HCT116 (cell line): ENCODE measurements at regions not wholly inside any gene's neighbourhood (a gene's known extent, or its start where the extent isn't known, plus 50 kb on each side); places are given as distances from the start of the nearest gene placed in this dataset.
"Not testable (repeated sequence)": the region's sequence is repeated elsewhere in the genome, so short reads cannot be mapped to it uniquely, and the experiment has no call there.

Source experiments
- ELF1 ChIP-seq: IDR thresholded peaks from 2 replicates; pipeline ENCODE4 v1.6.1; 2012; ENCODE audit warnings: low read depth, borderline replicate concordance
- JUND ChIP-seq: IDR thresholded peaks from 2 replicates; pipeline ENCODE4 v1.6.1; 2012
- POLR2A ChIP-seq: IDR thresholded peaks from 2 replicates; pipeline ENCODE4 v1.7.0; 2011; ENCODE audit warnings: borderline replicate concordance; ENCODE audit not compliant: insufficient read depth, insufficient read length; ENCODE audit errors: extremely low read depth
- POLR2AphosphoS5 ChIP-seq: IDR thresholded peaks from 2 replicates; pipeline ENCODE4 v1.6.1; 2011; ENCODE audit warnings: mild to moderate bottlenecking, low read depth, low read length, moderate library complexity
- SIN3A ChIP-seq: IDR thresholded peaks from 2 replicates; pipeline ENCODE4 v1.6.1; 2012; ENCODE audit warnings: low read depth
- SP1 ChIP-seq: IDR thresholded peaks from 2 replicates; pipeline ENCODE4 v1.6.1; 2012; ENCODE audit warnings: low read depth
- TF ChIP-seq, protein P1 (sequence below), 3 experiments: fragments of 200-600 bp in 1 of 3; sonication (generic) in 1 of 3; IDR thresholded peaks in 2 of 3; conservative IDR thresholded peaks in 1 of 3; 2 replicates each; pipeline ENCODE4 v1.5.1; 2012 to 2017; ENCODE audit warnings: low read depth in 2 of 3, low read length in 2 of 3, antibody characterized with exemption in 1 of 3, borderline replicate concordance in 1 of 3, control low read depth in 1 of 3, mild to moderate bottlenecking in 1 of 3, mixed read lengths in 1 of 3, mixed run types in 1 of 3, moderate library complexity in 1 of 3; ENCODE audit not compliant: insufficient read depth in 1 of 3

GRCh38 chr20:30405061-30405460 is 852.4 kb upstream of the DEFB115 start:
- TF ChIP-seq, protein P1, sequence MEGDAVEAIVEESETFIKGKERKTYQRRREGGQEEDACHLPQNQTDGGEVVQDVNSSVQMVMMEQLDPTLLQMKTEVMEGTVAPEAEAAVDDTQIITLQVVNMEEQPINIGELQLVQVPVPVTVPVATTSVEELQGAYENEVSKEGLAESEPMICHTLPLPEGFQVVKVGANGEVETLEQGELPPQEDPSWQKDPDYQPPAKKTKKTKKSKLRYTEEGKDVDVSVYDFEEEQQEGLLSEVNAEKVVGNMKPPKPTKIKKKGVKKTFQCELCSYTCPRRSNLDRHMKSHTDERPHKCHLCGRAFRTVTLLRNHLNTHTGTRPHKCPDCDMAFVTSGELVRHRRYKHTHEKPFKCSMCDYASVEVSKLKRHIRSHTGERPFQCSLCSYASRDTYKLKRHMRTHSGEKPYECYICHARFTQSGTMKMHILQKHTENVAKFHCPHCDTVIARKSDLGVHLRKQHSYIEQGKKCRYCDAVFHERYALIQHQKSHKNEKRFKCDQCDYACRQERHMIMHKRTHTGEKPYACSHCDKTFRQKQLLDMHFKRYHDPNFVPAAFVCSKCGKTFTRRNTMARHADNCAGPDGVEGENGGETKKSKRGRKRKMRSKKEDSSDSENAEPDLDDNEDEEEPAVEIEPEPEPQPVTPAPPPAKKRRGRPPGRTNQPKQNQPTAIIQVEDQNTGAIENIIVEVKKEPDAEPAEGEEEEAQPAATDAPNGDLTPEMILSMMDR (IDR thresholded peaks at IDR 0.05 in 2 of 3, conservative IDR thresholded peaks at IDR 0.05 in 1 of 3; ENCODE audit: borderline replicate concordance in 1 of 3, insufficient read depth in 1 of 3, low read depth in 2 of 3, low read length in 2 of 3) = not testable (repeated sequence)
- not testable (repeated sequence) for TF ChIP-seq SIN3A, JUND, POLR2A, SP1, POLR2AphosphoS5, ELF1
